ENCODE measurements at regions not wholly inside any gene's neighbourhood (a gene's known extent, or its start where the extent isn't known, plus 50 kb on each side); places are given as distances from the start of the nearest gene placed in this dataset.

- TF ChIP-seq, protein P1, sequence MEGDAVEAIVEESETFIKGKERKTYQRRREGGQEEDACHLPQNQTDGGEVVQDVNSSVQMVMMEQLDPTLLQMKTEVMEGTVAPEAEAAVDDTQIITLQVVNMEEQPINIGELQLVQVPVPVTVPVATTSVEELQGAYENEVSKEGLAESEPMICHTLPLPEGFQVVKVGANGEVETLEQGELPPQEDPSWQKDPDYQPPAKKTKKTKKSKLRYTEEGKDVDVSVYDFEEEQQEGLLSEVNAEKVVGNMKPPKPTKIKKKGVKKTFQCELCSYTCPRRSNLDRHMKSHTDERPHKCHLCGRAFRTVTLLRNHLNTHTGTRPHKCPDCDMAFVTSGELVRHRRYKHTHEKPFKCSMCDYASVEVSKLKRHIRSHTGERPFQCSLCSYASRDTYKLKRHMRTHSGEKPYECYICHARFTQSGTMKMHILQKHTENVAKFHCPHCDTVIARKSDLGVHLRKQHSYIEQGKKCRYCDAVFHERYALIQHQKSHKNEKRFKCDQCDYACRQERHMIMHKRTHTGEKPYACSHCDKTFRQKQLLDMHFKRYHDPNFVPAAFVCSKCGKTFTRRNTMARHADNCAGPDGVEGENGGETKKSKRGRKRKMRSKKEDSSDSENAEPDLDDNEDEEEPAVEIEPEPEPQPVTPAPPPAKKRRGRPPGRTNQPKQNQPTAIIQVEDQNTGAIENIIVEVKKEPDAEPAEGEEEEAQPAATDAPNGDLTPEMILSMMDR (IDR thresholded peaks at IDR 0.05; ENCODE audit: low read length), result no peak
- TF ChIP-seq EZH2phosphoT487 (IDR thresholded peaks at IDR 0.05; ENCODE audit: low read length) (no peak), EZH2 (optimal IDR thresholded peaks at IDR 0.05; ENCODE audit: low read depth, low read length) (no peak)
Observed at GRCh38 chr6:156450421-156450820, 326.8 kb upstream of the ARID1B start.
